ENCODE measurements at regions not wholly inside any gene's neighbourhood (a gene's known extent, or its start where the extent isn't known, plus 50 kb on each side); places are given as distances from the start of the nearest gene placed in this dataset.
"Not testable (repeated sequence)": the region's sequence is repeated elsewhere in the genome, so short reads cannot be mapped to it uniquely, and the experiment has no call there.

DNA sequence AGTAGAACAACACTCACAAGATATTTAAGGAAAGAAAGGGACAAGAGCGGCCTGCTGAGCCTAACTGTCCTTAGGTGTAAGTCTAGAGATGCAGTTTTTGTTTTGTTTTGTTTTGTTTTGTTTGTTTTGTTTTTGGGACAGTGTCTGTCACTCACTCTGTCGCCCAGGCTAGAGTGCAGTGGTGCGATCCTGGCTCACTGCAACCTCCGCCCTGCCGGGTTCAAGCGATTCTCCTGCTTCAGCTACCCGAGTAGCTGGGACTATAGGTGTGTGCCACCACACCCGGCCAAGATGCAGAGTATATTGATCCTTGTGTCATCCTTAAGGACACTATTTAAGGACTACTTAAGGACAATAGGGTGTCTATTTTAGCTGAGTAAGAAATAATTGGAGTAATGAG lies 84.1 kb upstream of the PARD3 start:
- H3K4me3 ChIP-seq = no peak overlapping the region
- H3K27me3 ChIP-seq = peaks cover 0 to 4% (median 0%) of the 10 kb centered on the region in 9 donors
- intact Hi-C loops (cut with DNase I) = no loop called here
- ATAC-seq = no peak
- no peaks in the 10 kb centered on the region for H3K4me1 ChIP-seq
- no peak for DNase-seq
- no peaks in the 10 kb centered on the region for H3K9me3 ChIP-seq
- H3K27ac ChIP-seq = no peak overlapping the region
- 93 to 96% (median 95%) methylated on average over 8 of the region's 8 CpGs for WGBS, 4 donors
- TF ChIP-seq, protein P1, sequence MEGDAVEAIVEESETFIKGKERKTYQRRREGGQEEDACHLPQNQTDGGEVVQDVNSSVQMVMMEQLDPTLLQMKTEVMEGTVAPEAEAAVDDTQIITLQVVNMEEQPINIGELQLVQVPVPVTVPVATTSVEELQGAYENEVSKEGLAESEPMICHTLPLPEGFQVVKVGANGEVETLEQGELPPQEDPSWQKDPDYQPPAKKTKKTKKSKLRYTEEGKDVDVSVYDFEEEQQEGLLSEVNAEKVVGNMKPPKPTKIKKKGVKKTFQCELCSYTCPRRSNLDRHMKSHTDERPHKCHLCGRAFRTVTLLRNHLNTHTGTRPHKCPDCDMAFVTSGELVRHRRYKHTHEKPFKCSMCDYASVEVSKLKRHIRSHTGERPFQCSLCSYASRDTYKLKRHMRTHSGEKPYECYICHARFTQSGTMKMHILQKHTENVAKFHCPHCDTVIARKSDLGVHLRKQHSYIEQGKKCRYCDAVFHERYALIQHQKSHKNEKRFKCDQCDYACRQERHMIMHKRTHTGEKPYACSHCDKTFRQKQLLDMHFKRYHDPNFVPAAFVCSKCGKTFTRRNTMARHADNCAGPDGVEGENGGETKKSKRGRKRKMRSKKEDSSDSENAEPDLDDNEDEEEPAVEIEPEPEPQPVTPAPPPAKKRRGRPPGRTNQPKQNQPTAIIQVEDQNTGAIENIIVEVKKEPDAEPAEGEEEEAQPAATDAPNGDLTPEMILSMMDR (IDR thresholded peaks at IDR 0.05) = no peak
- TF ChIP-seq POLR2A (IDR thresholded peaks at IDR 0.05) = no peak
- H3K36me3 ChIP-seq = no peaks in the 10 kb centered on the region

DNA sequence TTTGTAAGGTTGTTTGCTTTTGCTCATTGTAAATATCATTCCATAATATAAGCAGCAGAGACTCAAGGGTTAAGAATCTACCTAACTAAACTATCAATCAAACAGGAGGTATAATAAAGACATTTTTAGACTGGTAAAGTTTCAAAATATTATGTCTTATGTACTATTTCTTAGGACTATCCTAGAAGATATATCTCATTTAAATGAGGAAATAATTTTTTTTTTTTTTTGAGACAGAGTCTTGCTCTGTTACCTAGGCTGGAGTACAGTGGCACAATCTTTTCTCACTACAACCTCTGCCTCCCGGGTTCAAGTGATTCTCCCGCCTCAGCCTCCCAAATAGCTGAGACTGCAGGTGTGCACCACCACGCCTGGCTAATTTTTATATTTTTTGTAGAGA lies 80.9 kb upstream of the PARD3 start:
- H3K4me1 ChIP-seq = no peaks in the 10 kb centered on the region
- ATAC-seq (no peak), DNase-seq (no peak)
- no peak overlapping the region for H3K27ac ChIP-seq
- intact Hi-C loops (cut with DNase I) = no loop called here
- 87 to 97% (median 94%) methylated on average over 3 of the region's 3 CpGs for WGBS, 4 donors
- no peaks in the 10 kb centered on the region for H3K9me3 ChIP-seq
- H3K36me3 ChIP-seq = no peaks in the 10 kb centered on the region
- H3K4me3 ChIP-seq = no peak overlapping the region
- H3K27me3 ChIP-seq = peaks cover 0 to 4% (median 0%) of the 10 kb centered on the region in 9 donors
- no peak for TF ChIP-seq POLR2A (IDR thresholded peaks at IDR 0.05)
- TF ChIP-seq, protein P1 (IDR thresholded peaks at IDR 0.05) = no peak

DNA sequence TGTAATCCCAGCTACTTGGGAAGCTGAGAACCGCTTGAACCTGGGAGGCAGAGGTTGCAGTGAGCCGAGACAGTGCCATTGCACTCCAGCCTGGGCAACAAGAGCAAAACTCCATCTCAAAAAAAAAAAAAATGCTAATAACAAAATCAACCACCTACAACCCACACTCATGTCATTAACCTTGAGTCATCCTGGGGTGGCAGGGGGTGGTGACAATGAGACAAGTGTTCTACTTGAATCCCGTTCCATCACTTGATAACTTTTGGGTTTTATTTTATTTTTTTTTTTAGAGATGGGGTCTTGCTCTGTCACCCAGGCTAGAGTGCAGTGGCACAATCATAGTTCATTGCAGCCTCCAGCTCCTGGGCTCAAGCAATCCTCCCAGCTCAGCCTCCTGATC lies 80.0 kb upstream of the PARD3 start:
- H3K9me3 ChIP-seq; H3K4me3 ChIP-seq; H3K27ac ChIP-seq; DNase-seq; H3K36me3 ChIP-seq; H3K27me3 ChIP-seq; ATAC-seq; intact Hi-C loops (cut with DNase I); H3K4me1 ChIP-seq: not testable (repeated sequence)
- 79 to 97% (median 96%) methylated on average over 3 of the region's 3 CpGs for WGBS, 4 donors

DNA sequence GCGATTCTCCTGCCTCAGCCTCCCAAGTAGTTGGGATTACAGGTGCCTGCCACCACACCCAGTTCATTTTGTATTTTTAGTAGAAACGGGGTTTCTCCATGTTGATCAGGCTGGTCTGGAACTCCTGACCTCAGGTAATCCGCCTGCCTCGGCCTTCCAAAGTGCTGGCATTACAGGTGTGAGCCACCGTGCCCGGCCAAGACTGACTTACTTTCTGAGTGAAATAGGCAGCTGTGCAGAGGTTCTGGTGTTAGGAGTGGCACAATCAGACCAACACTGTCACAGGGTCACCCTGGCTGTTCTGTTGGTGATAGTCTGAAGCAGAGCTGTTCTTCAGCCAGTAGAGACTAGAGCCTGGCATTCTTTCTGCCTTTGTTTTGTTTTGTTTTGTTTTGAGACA lies 77.4 kb upstream of the PARD3 start:
- intact Hi-C loops (cut with DNase I); H3K9me3 ChIP-seq; H3K27ac ChIP-seq; ATAC-seq; H3K4me3 ChIP-seq; H3K4me1 ChIP-seq; H3K36me3 ChIP-seq; H3K27me3 ChIP-seq; DNase-seq: not testable (repeated sequence)
- WGBS, 4 donors = 88 to 96% (median 94%) methylated on average over 6 of the region's 6 CpGs

DNA sequence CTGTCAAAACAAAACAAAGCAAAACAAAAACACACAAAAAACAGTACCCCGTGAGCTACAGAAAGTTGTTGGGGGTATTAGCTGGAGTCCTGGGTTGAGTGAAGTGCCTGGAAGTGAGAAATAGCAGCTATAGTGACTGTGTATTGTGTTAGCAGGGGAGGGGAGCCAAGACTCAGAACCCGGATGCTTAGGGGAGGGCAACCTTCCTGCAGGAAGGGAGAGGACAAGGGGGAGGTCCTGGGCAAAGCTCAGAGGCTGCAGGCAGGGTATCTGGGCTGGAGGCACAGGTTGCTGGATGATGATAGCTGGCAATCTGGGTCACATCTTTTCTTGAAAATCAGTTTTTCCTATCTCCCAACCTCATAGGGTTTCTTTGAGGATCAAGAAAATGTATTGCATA lies 75.8 kb upstream of the PARD3 start:
- no peaks in the 10 kb centered on the region for H3K4me1 ChIP-seq
- DNase-seq (no peak), ATAC-seq (no peak)
- no peaks in the 10 kb centered on the region for H3K27me3 ChIP-seq
- no peak overlapping the region for H3K4me3 ChIP-seq
- intact Hi-C loops (cut with DNase I) = no loop called here
- WGBS, 4 donors = 44 to 49% (median 46%) methylated on average over 2 of the region's 2 CpGs
- H3K9me3 ChIP-seq = no peaks in the 10 kb centered on the region
- no peak overlapping the region for H3K27ac ChIP-seq
- no peaks in the 10 kb centered on the region for H3K36me3 ChIP-seq
- TF ChIP-seq, protein P1 (IDR thresholded peaks at IDR 0.05) = no peak
- no peak for TF ChIP-seq POLR2A (IDR thresholded peaks at IDR 0.05)
